SK-N-SH (cell line): ENCODE measurements at regions not wholly inside any gene's neighbourhood (a gene's known extent, or its start where the extent isn't known, plus 50 kb on each side); places are given as distances from the start of the nearest gene placed in this dataset.

Source experiments
- CTCF ChIA-PET: fragments of 300-600, 350-600 bp; formaldehyde crosslinking; extraction: SDS; loops from one replicate; lab custom pipeline; 2021; lab: Yijun Ruan, JAX
- POLR2A ChIA-PET: fragments of 350-600 bp; sonication (Branson Sonifier 250); formaldehyde crosslinking; extraction: SDS; loops from one replicate; lab custom pipeline; 2020; ENCODE audit warnings: antibody characterized with exemption, inconsistent platforms; lab: Yijun Ruan, JAX
- DNase-seq: peaks from one replicate; pipeline ENCODE4 v3.0.0; 2012
- H2AFZ ChIP-seq: fragments of 200-600 bp; sonication (generic); 2 replicates; pipeline ENCODE4 v1.8.1; 2016; ENCODE audit warnings: antibody characterized with exemption, mild to moderate bottlenecking, low read depth
- H3F3A ChIP-seq: fragments of 200-600 bp; sonication (generic); replicated peaks from 2 replicates; pipeline ENCODE3; 2016; ENCODE audit warnings: antibody characterized with exemption, mild to moderate bottlenecking; ENCODE audit not compliant: insufficient read depth
- H3K27ac ChIP-seq, 2 experiments: fragments of 200-500 bp in 1 of 2; fragments of 200-600 bp in 1 of 2; sonication (Bioruptor generic) in 1 of 2; sonication (generic), shearing (Covaris generic) in 1 of 2; 2 replicates each; pipeline versions ENCODE4 v1.5.1 to v1.6.1; 2014 to 2016; ENCODE audit warnings: low read depth in 2 of 2, inconsistent platforms in 1 of 2, low read length in 1 of 2, mild to moderate bottlenecking in 1 of 2, mixed read lengths in 1 of 2
- H3K27me3 ChIP-seq: fragments of 200-600 bp; sonication (generic), shearing (Covaris generic); 2 replicates; pipeline ENCODE4 v1.6.1; 2016; ENCODE audit warnings: mixed run types; ENCODE audit not compliant: insufficient read depth
- H3K36me3 ChIP-seq, 2 experiments: fragments of 200-500 bp in 1 of 2; fragments of 200-600 bp in 1 of 2; sonication (Bioruptor generic) in 1 of 2; sonication (generic) in 1 of 2; replicated peaks in 1 of 2; 2 replicates each; pipeline versions ENCODE3 to v1.5.1; 2014 to 2016; ENCODE audit warnings: low read length in 1 of 2, mild to moderate bottlenecking in 1 of 2; ENCODE audit not compliant: insufficient read depth in 2 of 2, control insufficient read depth in 1 of 2
- H3K4me1 ChIP-seq, 2 experiments: fragments of 200-500 bp in 1 of 2; fragments of 200-600 bp in 1 of 2; sonication (Bioruptor generic) in 1 of 2; sonication (generic), shearing (Covaris generic) in 1 of 2; 2 replicates each; pipeline versions ENCODE4 v1.5.1 to v1.6.1; 2014 to 2016; ENCODE audit warnings: low read depth in 1 of 2, low read length in 1 of 2, mixed run types in 1 of 2; ENCODE audit not compliant: insufficient read depth in 2 of 2, control insufficient read depth in 1 of 2
- H3K4me2 ChIP-seq: fragments of 200-600 bp; sonication (generic), shearing (Covaris generic); 2 replicates; pipeline ENCODE4 v1.6.1; 2017; ENCODE audit warnings: mixed run types
- H3K4me3 ChIP-seq, 2 experiments: fragments of 200-500 bp in 1 of 2; fragments of 200-600 bp in 1 of 2; sonication (Bioruptor generic) in 1 of 2; sonication (generic), shearing (Covaris generic) in 1 of 2; 2 replicates each; pipeline versions ENCODE4 v1.5.1 to v1.8.1; 2014 to 2016; ENCODE audit warnings: low read depth in 2 of 2, inconsistent platforms in 1 of 2, low read length in 1 of 2, mild to moderate bottlenecking in 1 of 2, mixed read lengths in 1 of 2, moderate library complexity in 1 of 2
- H3K79me2 ChIP-seq: fragments of 200-600 bp; sonication (generic); 2 replicates; pipeline ENCODE4 v1.8.1; 2017; ENCODE audit warnings: mild to moderate bottlenecking; ENCODE audit not compliant: insufficient read depth
- H3K9ac ChIP-seq: fragments of 200-600 bp; sonication (generic); 2 replicates; pipeline ENCODE4 v1.6.1; 2017; ENCODE audit warnings: mixed run types
- H3K9me2 ChIP-seq: fragments of 200-600 bp; sonication (generic); 2 replicates; pipeline ENCODE4 v1.6.1; 2017; ENCODE audit warnings: mixed run types
- H3K9me3 ChIP-seq: fragments of 200-600 bp; sonication (generic); 2 replicates; pipeline ENCODE4 v1.6.1; 2017; ENCODE audit warnings: mixed run types, mild to moderate bottlenecking, moderate library complexity
- H4K20me1 ChIP-seq: fragments of 200-600 bp; sonication (generic); 2 replicates; pipeline ENCODE4 v1.6.1; 2017; ENCODE audit warnings: mild to moderate bottlenecking, mixed run types; ENCODE audit not compliant: insufficient read depth
- EP300 ChIP-seq, 2 experiments: IDR thresholded peaks; 2 replicates each; pipeline versions ENCODE4 v1.4.0 to v1.6.1; 2012; ENCODE audit warnings: borderline replicate concordance in 1 of 2, low read depth in 1 of 2, low read length in 1 of 2
- EZH2phosphoT487 ChIP-seq: fragments of 200-600 bp; sonication (generic); IDR thresholded peaks from 2 replicates; pipeline ENCODE4 v1.6.1; 2017; ENCODE audit warnings: low read depth, mixed run types, mild to moderate bottlenecking, antibody characterized with exemption, moderate library complexity, borderline replicate concordance
- FOSL2 ChIP-seq: IDR thresholded peaks from 2 replicates; pipeline ENCODE4 v1.4.0; 2012; ENCODE audit warnings: low read depth, mild to moderate bottlenecking, moderate library complexity, borderline replicate concordance
- FOXJ3 ChIP-seq: sonication (generic); formaldehyde crosslinking; IDR thresholded peaks from 2 replicates; pipeline ENCODE4 v1.5.1; 2020; ENCODE audit warnings: mild to moderate bottlenecking, missing genetic modification reagents
- FOXM1 ChIP-seq: IDR thresholded peaks from 2 replicates; pipeline ENCODE4 v1.4.0; 2012; ENCODE audit warnings: low read depth, mild to moderate bottlenecking
- GATA2 ChIP-seq: sonication (generic); formaldehyde crosslinking; IDR thresholded peaks from 2 replicates; pipeline ENCODE4 v1.5.0; 2020; ENCODE audit warnings: mild to moderate bottlenecking, missing genetic modification reagents
- MXI1 ChIP-seq: IDR thresholded peaks from 2 replicates; pipeline ENCODE4 v1.6.1; 2012; ENCODE audit warnings: mild to moderate bottlenecking, low read depth, low read length, improper control_type of control experiment
- RAD21 ChIP-seq: IDR thresholded peaks from 2 replicates; pipeline ENCODE4 v1.6.1; 2012; ENCODE audit warnings: mild to moderate bottlenecking, low read length
- RFX5 ChIP-seq: IDR thresholded peaks from 2 replicates; pipeline ENCODE4 v1.6.1; 2012; ENCODE audit warnings: mild to moderate bottlenecking, improper control_type of control experiment, low read length
- TAF1 ChIP-seq: IDR thresholded peaks from 2 replicates; pipeline ENCODE4 v1.6.1; 2012; ENCODE audit warnings: low read depth, mild to moderate bottlenecking, low read length, moderate library complexity, borderline replicate concordance
- TCF12 ChIP-seq: IDR thresholded peaks from 2 replicates; pipeline ENCODE4 v1.4.0; 2012
- TEAD4 ChIP-seq: IDR thresholded peaks from 2 replicates; pipeline ENCODE4 v1.4.0; 2012; ENCODE audit warnings: mild to moderate bottlenecking, borderline replicate concordance; ENCODE audit not compliant: insufficient read depth
- YY1 ChIP-seq: IDR thresholded peaks from 2 replicates; pipeline ENCODE4 v1.4.0; 2012; ENCODE audit warnings: low read depth, mild to moderate bottlenecking
- WGBS: methylation state at CpG from one replicate; pipeline ENCODE4 v1.1.6; 2017; ENCODE audit warnings: low lambda C conversion rate; 5-methylcytosine and 5-hydroxymethylcytosine counted together
- TF ChIP-seq, protein P1 (sequence below): fragments of 150-350 bp; IDR thresholded peaks from 2 replicates; pipeline ENCODE4 v1.6.1; 2017; ENCODE audit warnings: antibody characterized with exemption, low read length, low read depth, borderline replicate concordance
- TF ChIP-seq, protein P2 (sequence below): IDR thresholded peaks from 2 replicates; pipeline ENCODE4 v1.4.0; 2012; ENCODE audit warnings: low read depth

GRCh38 chr5:155136216-155136850 lies 122.8 kb downstream of the KIF4B start:
- Histone ChIP-seq H3K9me2 (no peaks in the 10 kb centered on the region), H2AFZ (no peak overlapping the region), H3K79me2 (no peaks in the 10 kb centered on the region), H3K4me2 (no peak overlapping the region), H3K4me3 (no peak overlapping the region), H3K27me3 (no peaks in the 10 kb centered on the region), H3K9me3 (no peaks in the 10 kb centered on the region), H3K27ac (no peak overlapping the region), H3K36me3 (no peaks in the 10 kb centered on the region), H3K9ac (no peak overlapping the region), H3F3A (no peaks in the 10 kb centered on the region), H3K4me1 (peaks cover 0 to 3% of the 10 kb centered on the region in 2 experiments; a peak in 1 of 4 replicates), H4K20me1 (no peaks in the 10 kb centered on the region)
- DNase-seq = no peak
- ChIA-PET POLR2A (no interaction called here), CTCF (interaction anchor here (0.7 to 1.9 kb wide), 2 partner anchors 11 to 12 kb away, joined by 4 to 6 read pairs; no protein-coding TSS in a partner anchor)
- TF ChIP-seq TAF1 = no peak
- TF ChIP-seq, protein P1, sequence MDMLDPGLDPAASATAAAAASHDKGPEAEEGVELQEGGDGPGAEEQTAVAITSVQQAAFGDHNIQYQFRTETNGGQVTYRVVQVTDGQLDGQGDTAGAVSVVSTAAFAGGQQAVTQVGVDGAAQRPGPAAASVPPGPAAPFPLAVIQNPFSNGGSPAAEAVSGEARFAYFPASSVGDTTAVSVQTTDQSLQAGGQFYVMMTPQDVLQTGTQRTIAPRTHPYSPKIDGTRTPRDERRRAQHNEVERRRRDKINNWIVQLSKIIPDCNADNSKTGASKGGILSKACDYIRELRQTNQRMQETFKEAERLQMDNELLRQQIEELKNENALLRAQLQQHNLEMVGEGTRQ = no peak
- no peak for TF ChIP-seq RFX5
- TF ChIP-seq EP300 (IDR thresholded peaks at IDR 0.05; ENCODE audit: borderline replicate concordance in 1 of 2, low read depth in 1 of 2, low read length in 1 of 2) = no peak
- no peak for TF ChIP-seq GATA2
- TF ChIP-seq TCF12 = no peak
- TF ChIP-seq FOSL2 = no peak
- no peak for TF ChIP-seq YY1
- no peak for TF ChIP-seq FOXM1
- TF ChIP-seq, protein P2, sequence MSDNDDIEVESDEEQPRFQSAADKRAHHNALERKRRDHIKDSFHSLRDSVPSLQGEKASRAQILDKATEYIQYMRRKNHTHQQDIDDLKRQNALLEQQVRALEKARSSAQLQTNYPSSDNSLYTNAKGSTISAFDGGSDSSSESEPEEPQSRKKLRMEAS = no peak
- TF ChIP-seq TEAD4 = no peak
- no peak for TF ChIP-seq EZH2phosphoT487
- TF ChIP-seq MXI1 = no peak
- WGBS = 20% methylated on average over 6 of the region's 6 CpGs

GRCh38 chr5:155137683-155138082 lies 124.1 kb downstream of the KIF4B start:
- H3K9ac ChIP-seq = no peak overlapping the region
- H3K27ac ChIP-seq = no peak overlapping the region
- no peak for DNase-seq
- H4K20me1 ChIP-seq = no peaks in the 10 kb centered on the region
- no peaks in the 10 kb centered on the region for H3K9me3 ChIP-seq
- H3K4me1 ChIP-seq = no peaks in the 10 kb centered on the region; a peak in 1 of 4 replicates
- H3F3A ChIP-seq = no peaks in the 10 kb centered on the region
- WGBS = 14% methylated on average over 3 of the region's 3 CpGs
- H3K4me3 ChIP-seq = no peak overlapping the region
- H3K27me3 ChIP-seq = no peaks in the 10 kb centered on the region
- POLR2A ChIA-PET = interaction anchor here (0.7 kb wide), 1 partner anchor 29 kb away, joined by 3 read pairs; no protein-coding TSS in a partner anchor
- H2AFZ ChIP-seq = no peak overlapping the region
- CTCF ChIA-PET = interaction anchor here (1.9 kb wide), 1 partner anchor 9 kb away, joined by 6 read pairs; no protein-coding TSS in a partner anchor
- H3K9me2 ChIP-seq = no peaks in the 10 kb centered on the region
- TF ChIP-seq, protein P2 = no peak
- TF ChIP-seq TCF12 = no peak
- no peak for TF ChIP-seq FOXJ3 (CRISPR knock-in tag)
- no peak for TF ChIP-seq FOSL2
- TF ChIP-seq YY1 = no peak
- TF ChIP-seq RAD21 = no peak
- TF ChIP-seq, all 33 proteins: peak for 0
- no peak overlapping the region for H3K4me2 ChIP-seq
- no peaks in the 10 kb centered on the region for H3K79me2 ChIP-seq
- no peaks in the 10 kb centered on the region for H3K36me3 ChIP-seq
